ENCODE measurements at regions not wholly inside any gene's neighbourhood (a gene's known extent, or its start where the extent isn't known, plus 50 kb on each side); places are given as distances from the start of the nearest gene placed in this dataset.

- H3K4me1 ChIP-seq (ENCODE audit: control insufficient read depth, insufficient read depth, low read length) = no peaks in the 10 kb centered on the region
- H3K36me3 ChIP-seq (ENCODE audit: control insufficient read depth, insufficient read depth, low read length) = no peaks in the 10 kb centered on the region
- no peak overlapping the region for H3K9ac ChIP-seq (ENCODE audit: low read length)
- H3K27me3 ChIP-seq (ENCODE audit: control insufficient read depth, insufficient read depth, low read length) = no peaks in the 10 kb centered on the region
- H3K9me3 ChIP-seq (ENCODE audit: control insufficient read depth, low read length) = no peaks in the 10 kb centered on the region
- H3K4me3 ChIP-seq (ENCODE audit: low read length) = no peak overlapping the region
Measured at GRCh38 chr10:113261611-113262091, 291.2 kb upstream of the HABP2 start.

GRCh38 chr10:113263056-113263455 lies 289.8 kb upstream of the HABP2 start:
- Histone ChIP-seq H3K4me1 (ENCODE audit: control insufficient read depth, insufficient read depth, low read length) (no peaks in the 10 kb centered on the region), H3K4me3 (ENCODE audit: low read length) (no peak overlapping the region), H3K9ac (ENCODE audit: low read length) (no peak overlapping the region), H3K36me3 (ENCODE audit: control insufficient read depth, insufficient read depth, low read length) (no peaks in the 10 kb centered on the region), H3K27me3 (ENCODE audit: control insufficient read depth, insufficient read depth, low read length) (no peaks in the 10 kb centered on the region), H3K9me3 (ENCODE audit: control insufficient read depth, low read length) (no peaks in the 10 kb centered on the region)

GRCh38 chr10:113264333-113265131 lies 288.3 kb upstream of the HABP2 start:
- no peaks in the 10 kb centered on the region for H3K27me3 ChIP-seq (ENCODE audit: control insufficient read depth, insufficient read depth, low read length)
- no peaks in the 10 kb centered on the region for H3K36me3 ChIP-seq (ENCODE audit: control insufficient read depth, insufficient read depth, low read length)
- H3K4me1 ChIP-seq (ENCODE audit: control insufficient read depth, insufficient read depth, low read length) = no peaks in the 10 kb centered on the region
- no peak overlapping the region for H3K4me3 ChIP-seq (ENCODE audit: low read length)
- H3K9me3 ChIP-seq (ENCODE audit: control insufficient read depth, low read length) = no peaks in the 10 kb centered on the region
- H3K9ac ChIP-seq (ENCODE audit: low read length) = no peak overlapping the region

GRCh38 chr10:113266147-113266546 lies 286.7 kb upstream of the HABP2 start:
- H3K36me3 ChIP-seq (ENCODE audit: control insufficient read depth, insufficient read depth, low read length) = no peaks in the 10 kb centered on the region
- H3K4me1 ChIP-seq (ENCODE audit: control insufficient read depth, insufficient read depth, low read length) = no peaks in the 10 kb centered on the region
- H3K27me3 ChIP-seq (ENCODE audit: control insufficient read depth, insufficient read depth, low read length) = no peaks in the 10 kb centered on the region
- no peak overlapping the region for H3K9ac ChIP-seq (ENCODE audit: low read length)
- H3K4me3 ChIP-seq (ENCODE audit: low read length) = no peak overlapping the region
- H3K9me3 ChIP-seq (ENCODE audit: control insufficient read depth, low read length) = no peaks in the 10 kb centered on the region

- no peak overlapping the region for H3K4me3 ChIP-seq (ENCODE audit: low read length)
- H3K9me3 ChIP-seq (ENCODE audit: control insufficient read depth, low read length) = no peaks in the 10 kb centered on the region
- H3K4me1 ChIP-seq (ENCODE audit: control insufficient read depth, insufficient read depth, low read length) = no peaks in the 10 kb centered on the region
- H3K9ac ChIP-seq (ENCODE audit: low read length) = no peak overlapping the region
- H3K36me3 ChIP-seq (ENCODE audit: control insufficient read depth, insufficient read depth, low read length) = no peaks in the 10 kb centered on the region
- H3K27me3 ChIP-seq (ENCODE audit: control insufficient read depth, insufficient read depth, low read length) = no peaks in the 10 kb centered on the region
Measured at GRCh38 chr10:113267619-113268562, 285.0 kb upstream of the HABP2 start.

- Histone ChIP-seq H3K4me3 (ENCODE audit: low read length) (no peak overlapping the region), H3K9me3 (ENCODE audit: control insufficient read depth, low read length) (no peaks in the 10 kb centered on the region), H3K27me3 (ENCODE audit: control insufficient read depth, insufficient read depth, low read length) (no peaks in the 10 kb centered on the region), H3K4me1 (ENCODE audit: control insufficient read depth, insufficient read depth, low read length) (no peaks in the 10 kb centered on the region), H3K9ac (ENCODE audit: low read length) (no peak overlapping the region), H3K36me3 (ENCODE audit: control insufficient read depth, insufficient read depth, low read length) (no peaks in the 10 kb centered on the region)
Measured at GRCh38 chr10:113269333-113269732, 283.5 kb upstream of the HABP2 start.

- Histone ChIP-seq H3K36me3 (ENCODE audit: control insufficient read depth, insufficient read depth, low read length) (no peaks in the 10 kb centered on the region), H3K9ac (ENCODE audit: low read length) (no peak overlapping the region), H3K4me1 (ENCODE audit: control insufficient read depth, insufficient read depth, low read length) (no peaks in the 10 kb centered on the region), H3K4me3 (ENCODE audit: low read length) (no peak overlapping the region), H3K9me3 (ENCODE audit: control insufficient read depth, low read length) (no peaks in the 10 kb centered on the region), H3K27me3 (ENCODE audit: control insufficient read depth, insufficient read depth, low read length) (no peaks in the 10 kb centered on the region)
Measured at GRCh38 chr10:113272511-113272910, 280.3 kb upstream of the HABP2 start.

GRCh38 chr10:113273181-113274163 lies 279.4 kb upstream of the HABP2 start:
- Histone ChIP-seq H3K4me1 (ENCODE audit: control insufficient read depth, insufficient read depth, low read length) (no peaks in the 10 kb centered on the region), H3K4me3 (ENCODE audit: low read length) (no peak overlapping the region), H3K36me3 (ENCODE audit: control insufficient read depth, insufficient read depth, low read length) (no peaks in the 10 kb centered on the region), H3K9me3 (ENCODE audit: control insufficient read depth, low read length) (no peaks in the 10 kb centered on the region), H3K9ac (ENCODE audit: low read length) (no peak overlapping the region), H3K27me3 (ENCODE audit: control insufficient read depth, insufficient read depth, low read length) (no peaks in the 10 kb centered on the region)

GRCh38 chr10:113274176-113274829 lies 278.6 kb upstream of the HABP2 start:
- H3K36me3 ChIP-seq (ENCODE audit: control insufficient read depth, insufficient read depth, low read length) = no peaks in the 10 kb centered on the region
- no peaks in the 10 kb centered on the region for H3K9me3 ChIP-seq (ENCODE audit: control insufficient read depth, low read length)
- no peak overlapping the region for H3K9ac ChIP-seq (ENCODE audit: low read length)
- H3K27me3 ChIP-seq (ENCODE audit: control insufficient read depth, insufficient read depth, low read length) = no peaks in the 10 kb centered on the region
- no peaks in the 10 kb centered on the region for H3K4me1 ChIP-seq (ENCODE audit: control insufficient read depth, insufficient read depth, low read length)
- no peak overlapping the region for H3K4me3 ChIP-seq (ENCODE audit: low read length)

GRCh38 chr10:113278221-113278620 lies 274.6 kb upstream of the HABP2 start:
- Histone ChIP-seq H3K4me1 (ENCODE audit: control insufficient read depth, insufficient read depth, low read length) (no peaks in the 10 kb centered on the region), H3K4me3 (ENCODE audit: low read length) (no peak overlapping the region), H3K9ac (ENCODE audit: low read length) (no peak overlapping the region), H3K27me3 (ENCODE audit: control insufficient read depth, insufficient read depth, low read length) (no peaks in the 10 kb centered on the region), H3K9me3 (ENCODE audit: control insufficient read depth, low read length) (no peaks in the 10 kb centered on the region), H3K36me3 (ENCODE audit: control insufficient read depth, insufficient read depth, low read length) (no peaks in the 10 kb centered on the region)

GRCh38 chr10:113278664-113279063 lies 274.2 kb upstream of the HABP2 start:
- Histone ChIP-seq H3K27me3 (ENCODE audit: control insufficient read depth, insufficient read depth, low read length) (no peaks in the 10 kb centered on the region), H3K9me3 (ENCODE audit: control insufficient read depth, low read length) (no peaks in the 10 kb centered on the region), H3K9ac (ENCODE audit: low read length) (no peak overlapping the region), H3K36me3 (ENCODE audit: control insufficient read depth, insufficient read depth, low read length) (no peaks in the 10 kb centered on the region), H3K4me1 (ENCODE audit: control insufficient read depth, insufficient read depth, low read length) (no peaks in the 10 kb centered on the region), H3K4me3 (ENCODE audit: low read length) (no peak overlapping the region)
